Esophagus squamous epithelium (tissue), 5 donors: ENCODE measurements at regions not wholly inside any gene's neighbourhood (a gene's known extent, or its start where the extent isn't known, plus 50 kb on each side); places are given as distances from the start of the nearest gene placed in this dataset.

Source experiments
- DNase-seq: peaks from one replicate; lab custom pipeline; 2025; lab: John Stamatoyannopoulos, UW
- H3K27ac ChIP-seq, 4 donors: fragments of 200-600 bp; sonication (generic); one replicate each; pipeline ENCODE4 v1.5.1; 2016 to 2019; ENCODE audit warnings: mild to moderate bottlenecking in 1 of 4
- H3K27me3 ChIP-seq, 4 donors: fragments of 200-600 bp; sonication (generic); 1 replicate in 3 of 4; 2 replicates in 1 of 4; pipeline versions ENCODE4 v1.5.1 to v1.6.0; 2017 to 2021; ENCODE audit warnings: antibody characterized with exemption in 1 of 4
- H3K36me3 ChIP-seq, 3 donors: fragments of 200-600 bp; sonication (generic); one replicate each; pipeline ENCODE4 v1.5.1; 2016 to 2019
- H3K4me1 ChIP-seq, 3 donors: fragments of 200-600 bp; sonication (generic); one replicate each; pipeline ENCODE4 v1.5.1; 2017 to 2019
- H3K4me3 ChIP-seq, 4 donors: fragments of 200-600 bp; sonication (generic); 1 replicate in 3 of 4; 2 replicates in 1 of 4; pipeline ENCODE4 v1.5.1; 2016 to 2019; ENCODE audit warnings: mild to moderate bottlenecking in 2 of 4, moderate library complexity in 1 of 4
- H3K9me3 ChIP-seq, 3 donors: fragments of 200-600 bp; sonication (generic); one replicate each; pipeline ENCODE4 v1.5.1; 2016 to 2019
- POLR2A ChIP-seq, 4 donors: fragments of 450-650 bp; IDR thresholded peaks; one replicate each; pipeline ENCODE4 v1.6.1; 2017; ENCODE audit warnings: antibody characterized with exemption in 4 of 4, mild to moderate bottlenecking in 4 of 4, moderate library complexity in 3 of 4
- WGBS, 2 donors: methylation state at CpG; one replicate each; pipeline ENCODE4 v1.1.5; 2018; 5-methylcytosine and 5-hydroxymethylcytosine counted together
- intact Hi-C: fragments of 100-400 bp; cut with DNase I; formaldehyde crosslinking; loops from one replicate; pipeline ENCODE4 v1.15.0; 2022
- TF ChIP-seq, protein P1 (sequence below), 6 experiments: fragments of 450-650 bp in 4 of 6; fragments of 200-600 bp in 2 of 6; sonication (generic) in 2 of 6; IDR thresholded peaks; one replicate each; pipeline ENCODE4 v1.5.1; 2016 to 2019; ENCODE audit warnings: antibody characterized with exemption in 6 of 6, mild to moderate bottlenecking in 4 of 6, moderate library complexity in 4 of 6
- donor health status: DM: yes; HTN: yes; CAD: no.

DNA sequence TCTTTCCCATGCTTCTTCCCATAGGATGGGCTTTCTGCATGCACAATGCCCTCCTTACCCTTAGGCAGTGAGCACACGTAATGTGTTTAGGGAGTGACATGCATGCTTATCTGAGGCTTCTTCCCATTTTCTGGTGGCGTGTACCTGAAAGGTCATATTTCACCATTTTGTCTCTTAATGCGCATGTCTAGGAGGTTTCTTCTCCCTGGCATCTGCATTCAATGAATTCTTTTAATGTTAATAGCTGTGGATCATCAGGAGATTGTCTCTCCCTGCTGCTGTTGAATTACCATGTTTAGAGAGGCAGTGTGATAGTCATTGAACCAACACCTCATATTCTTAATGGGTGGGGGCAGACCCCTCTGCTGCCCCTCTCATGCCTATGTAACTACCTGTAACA, 205.6 kb upstream of the SGO1 start:
- Histone ChIP-seq H3K9me3 (no peaks in the 10 kb centered on the region), H3K27ac (no peak overlapping the region), H3K36me3 (no peaks in the 10 kb centered on the region), H3K4me1 (no peaks in the 10 kb centered on the region), H3K4me3 (no peak overlapping the region), H3K27me3 (no peaks in the 10 kb centered on the region)
- no peak for DNase-seq
- 53 to 57% methylated on average over 3 of the region's 3 CpGs for WGBS, 2 donors
- no peak for TF ChIP-seq POLR2A (IDR thresholded peaks at IDR 0.05)
- TF ChIP-seq, protein P1, sequence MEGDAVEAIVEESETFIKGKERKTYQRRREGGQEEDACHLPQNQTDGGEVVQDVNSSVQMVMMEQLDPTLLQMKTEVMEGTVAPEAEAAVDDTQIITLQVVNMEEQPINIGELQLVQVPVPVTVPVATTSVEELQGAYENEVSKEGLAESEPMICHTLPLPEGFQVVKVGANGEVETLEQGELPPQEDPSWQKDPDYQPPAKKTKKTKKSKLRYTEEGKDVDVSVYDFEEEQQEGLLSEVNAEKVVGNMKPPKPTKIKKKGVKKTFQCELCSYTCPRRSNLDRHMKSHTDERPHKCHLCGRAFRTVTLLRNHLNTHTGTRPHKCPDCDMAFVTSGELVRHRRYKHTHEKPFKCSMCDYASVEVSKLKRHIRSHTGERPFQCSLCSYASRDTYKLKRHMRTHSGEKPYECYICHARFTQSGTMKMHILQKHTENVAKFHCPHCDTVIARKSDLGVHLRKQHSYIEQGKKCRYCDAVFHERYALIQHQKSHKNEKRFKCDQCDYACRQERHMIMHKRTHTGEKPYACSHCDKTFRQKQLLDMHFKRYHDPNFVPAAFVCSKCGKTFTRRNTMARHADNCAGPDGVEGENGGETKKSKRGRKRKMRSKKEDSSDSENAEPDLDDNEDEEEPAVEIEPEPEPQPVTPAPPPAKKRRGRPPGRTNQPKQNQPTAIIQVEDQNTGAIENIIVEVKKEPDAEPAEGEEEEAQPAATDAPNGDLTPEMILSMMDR (IDR thresholded peaks at IDR 0.05) = no peak
- intact Hi-C loops = no loop called here

DNA sequence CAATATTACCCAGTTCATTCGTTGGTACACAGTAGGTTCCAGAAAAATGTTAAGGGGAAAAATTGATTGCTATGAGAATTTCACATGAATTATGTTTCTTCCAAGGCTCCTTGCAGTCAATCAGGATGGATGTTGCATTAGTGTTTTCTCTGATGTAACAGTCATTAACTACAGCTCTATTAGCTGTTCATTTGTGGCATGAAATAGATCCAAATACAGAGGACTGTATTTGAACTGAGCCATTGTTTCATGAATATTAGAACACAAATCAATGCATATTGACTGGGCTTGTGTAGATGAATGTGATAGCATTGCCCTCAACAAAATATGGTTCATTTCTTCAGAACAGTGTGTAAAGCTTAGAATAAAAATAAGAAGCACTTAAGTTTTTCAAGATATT, 203.0 kb upstream of the SGO1 start:
- Histone ChIP-seq H3K27me3 (no peaks in the 10 kb centered on the region), H3K9me3 (no peaks in the 10 kb centered on the region), H3K4me3 (no peak overlapping the region), H3K36me3 (no peaks in the 10 kb centered on the region), H3K4me1 (no peaks in the 10 kb centered on the region), H3K27ac (no peak overlapping the region)
- 42 to 71% methylated on average over 1 of the region's 1 CpG for WGBS, 2 donors
- intact Hi-C loops = no loop called here
- DNase-seq = no peak
- TF ChIP-seq, protein P1 (IDR thresholded peaks at IDR 0.05) = no peak
- no peak for TF ChIP-seq POLR2A (IDR thresholded peaks at IDR 0.05)

GRCh38 chr3:20380295-20380694, 194.3 kb upstream of the SGO1 start:
- TF ChIP-seq POLR2A (IDR thresholded peaks at IDR 0.05) = no peak
- TF ChIP-seq, protein P1 (IDR thresholded peaks at IDR 0.05) = no peak
- Histone ChIP-seq H3K4me1 (no peaks in the 10 kb centered on the region), H3K36me3 (no peaks in the 10 kb centered on the region), H3K27ac (no peak overlapping the region), H3K27me3 (no peaks in the 10 kb centered on the region), H3K9me3 (no peaks in the 10 kb centered on the region), H3K4me3 (no peak overlapping the region)
- DNase-seq = no peak
- WGBS, 2 donors = 55 to 60% methylated on average over 1 of the region's 1 CpG
- intact Hi-C loops = no loop called here

- Histone ChIP-seq H3K4me1 (no peaks in the 10 kb centered on the region), H3K27ac (no peak overlapping the region), H3K4me3 (no peak overlapping the region), H3K9me3 (no peaks in the 10 kb centered on the region), H3K36me3 (no peaks in the 10 kb centered on the region), H3K27me3 (no peaks in the 10 kb centered on the region)
- whole genome bisulfite sequencing, 2 donors = 25 to 33% methylated on average over 2 of the region's 2 CpGs
- intact Hi-C loops = no loop called here
- no peak for DNase-seq
- TF ChIP-seq, protein P1 (IDR thresholded peaks at IDR 0.05) = no peak
- TF ChIP-seq POLR2A (IDR thresholded peaks at IDR 0.05) = no peak
Measured at GRCh38 chr3:20378315-20378714, 192.3 kb upstream of the SGO1 start.

DNA sequence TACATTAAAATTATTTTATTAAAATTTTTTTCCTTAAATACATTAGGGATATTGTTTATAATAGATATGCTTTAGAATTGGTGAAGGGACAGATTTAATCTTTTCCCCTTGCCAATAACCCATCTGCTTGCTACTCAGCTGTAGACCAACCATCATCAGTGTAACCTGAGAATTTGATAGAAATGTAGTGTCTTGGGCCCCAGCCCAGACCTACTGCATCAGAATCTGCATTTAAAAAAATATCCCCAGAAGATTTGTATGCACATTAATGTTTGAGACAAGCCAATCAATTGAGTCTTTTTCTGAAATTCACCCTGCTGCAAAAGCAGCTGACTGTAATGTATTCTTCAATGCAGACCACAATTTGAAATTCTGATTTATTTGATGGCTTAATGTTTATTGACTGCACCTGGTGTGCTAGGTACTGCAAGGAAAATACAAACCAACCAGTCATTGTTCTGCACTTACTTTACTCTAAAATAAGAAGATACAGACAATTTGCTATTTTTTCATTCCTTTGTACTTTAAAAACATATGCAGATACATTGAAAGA, 190.7 kb upstream of the SGO1 start:
- no peak for DNase-seq
- Histone ChIP-seq H3K9me3 (no peaks in the 10 kb centered on the region), H3K27me3 (no peaks in the 10 kb centered on the region), H3K4me3 (no peak overlapping the region), H3K36me3 (no peaks in the 10 kb centered on the region), H3K4me1 (no peaks in the 10 kb centered on the region), H3K27ac (no peak overlapping the region)
- no peak for TF ChIP-seq POLR2A (IDR thresholded peaks at IDR 0.05)
- TF ChIP-seq, protein P1 (IDR thresholded peaks at IDR 0.05) = no peak
- intact Hi-C loops = no loop called here
